Stimulated activated CD8-positive, alpha-beta memory T cell treated with anti-CD3 and anti-CD28 coated beads, Interleukin-4, amount 100 ng/mL, for 48 hours (primary cell): ENCODE measurements at regions not wholly inside any gene's neighbourhood (a gene's known extent, or its start where the extent isn't known, plus 50 kb on each side); places are given as distances from the start of the nearest gene placed in this dataset.
A peak's percentile ranks its signal among the peaks of the same experiment; 100 is the strongest.

Experiments
- DNase-seq: peaks from one replicate; pipeline ENCODE4 v3.0.0-alpha.2; 2020

DNA sequence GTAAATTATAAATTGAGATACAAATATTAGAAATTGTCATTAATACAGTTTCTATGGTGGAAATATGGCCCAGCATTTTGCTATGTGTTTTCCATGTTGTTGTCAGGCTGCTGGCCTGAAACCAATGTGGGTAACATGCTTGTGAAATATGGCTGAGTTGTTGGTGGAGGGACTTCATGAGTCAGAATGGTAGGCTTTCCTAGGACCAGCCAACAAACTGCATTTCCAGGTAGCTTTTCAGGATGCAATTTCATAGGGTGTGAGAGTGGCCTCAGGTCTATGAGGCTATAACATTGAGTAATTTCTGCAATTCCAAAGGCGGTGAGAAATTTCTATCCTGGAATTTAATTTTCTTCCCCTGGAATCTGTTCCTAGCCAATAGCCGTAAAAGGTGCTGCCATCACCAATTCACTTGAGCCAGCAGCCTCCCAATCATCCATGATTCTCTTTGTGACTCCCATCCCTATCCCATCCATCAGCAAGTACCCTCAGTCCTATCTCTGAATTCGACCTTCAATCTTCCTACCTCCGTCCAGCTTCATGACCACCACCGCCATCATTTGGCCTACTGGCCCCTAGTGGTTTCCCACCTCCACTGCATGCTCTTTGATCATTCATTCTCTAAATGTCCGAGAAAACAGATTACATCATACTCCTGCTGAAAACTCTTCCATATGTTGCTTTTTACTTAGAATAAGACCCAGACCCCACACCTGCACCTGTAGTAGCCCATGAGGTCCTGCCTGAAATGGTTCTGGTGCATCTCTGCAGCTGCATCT is 276.6 kb upstream of the CFAP20DC start:
- no peak for DNase-seq

DNA sequence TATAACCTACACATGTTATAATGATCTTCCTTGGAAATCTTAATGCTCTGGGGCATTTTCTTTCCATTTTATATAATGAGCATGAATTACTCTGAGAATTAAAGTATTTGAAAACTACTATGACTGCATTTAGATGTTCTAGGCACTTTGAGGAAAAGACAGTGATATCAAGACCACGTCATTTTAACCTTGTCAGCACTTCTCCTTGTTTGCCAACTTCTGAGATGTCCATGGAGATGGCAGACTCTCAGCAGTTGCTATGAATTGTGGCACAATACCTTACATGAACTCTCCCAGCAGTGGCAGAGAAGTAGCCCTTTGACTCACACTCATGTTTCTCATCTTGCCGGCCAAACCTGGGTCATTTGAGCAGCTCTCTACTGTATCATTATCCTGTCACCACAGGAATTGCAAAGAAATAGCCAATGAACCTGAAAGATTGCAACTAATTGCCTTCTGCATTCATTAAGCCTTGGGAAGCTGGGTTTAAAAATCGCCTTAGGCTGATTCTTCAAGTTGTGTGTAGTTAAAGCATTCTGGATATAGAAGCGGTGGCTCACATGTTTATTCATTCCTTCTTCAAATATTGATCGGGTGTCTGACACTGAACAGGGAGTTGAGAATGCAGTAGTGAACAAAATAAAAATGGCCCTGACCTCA is 272.2 kb upstream of the CFAP20DC start:
- no peak for DNase-seq

GRCh38 chr3:59320080-59320479 is 270.3 kb upstream of the CFAP20DC start:
- no peak for DNase-seq

DNA sequence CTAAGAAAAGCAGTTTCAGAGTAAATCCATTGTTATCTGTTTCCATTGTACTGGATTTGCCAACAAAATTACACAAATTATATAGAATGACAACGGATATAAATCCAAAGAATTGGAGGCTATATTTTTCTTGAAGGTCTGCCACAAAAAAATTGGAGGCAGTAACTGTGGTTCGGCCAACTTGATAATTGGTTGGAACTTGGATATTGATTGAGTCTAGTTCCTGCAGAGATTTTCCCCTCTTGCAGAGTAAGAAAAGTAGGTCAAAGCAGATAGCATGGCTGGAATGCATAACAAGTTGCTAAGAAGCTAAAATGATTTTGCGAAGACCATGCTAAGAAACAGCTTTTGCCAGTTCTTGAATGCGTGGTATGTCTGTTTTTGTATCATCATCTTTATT is 269.6 kb upstream of the CFAP20DC start:
- no peak for DNase-seq

- no peak for DNase-seq
Measured at GRCh38 chr3:59318881-59319280, 269.1 kb upstream of the CFAP20DC start.

DNA sequence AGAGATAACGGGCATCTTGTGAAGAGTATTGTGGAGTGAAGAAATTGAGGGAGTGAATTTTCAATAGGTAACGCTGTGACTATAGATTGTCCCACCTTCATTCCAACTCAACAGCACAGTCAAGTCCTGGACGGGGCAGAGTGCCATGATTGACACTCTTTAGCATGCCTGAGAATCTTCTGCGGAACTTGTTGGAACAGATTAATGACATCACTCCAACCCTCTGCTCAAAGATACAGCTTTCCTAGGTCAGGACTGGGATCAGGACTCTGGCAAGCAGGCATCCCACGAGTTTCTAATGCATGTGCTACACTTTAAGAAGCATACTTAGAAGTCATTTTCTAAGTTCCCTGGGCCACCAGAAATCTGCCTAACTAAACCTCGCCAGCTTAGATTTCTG is 267.6 kb upstream of the CFAP20DC start:
- no peak for DNase-seq

DNA sequence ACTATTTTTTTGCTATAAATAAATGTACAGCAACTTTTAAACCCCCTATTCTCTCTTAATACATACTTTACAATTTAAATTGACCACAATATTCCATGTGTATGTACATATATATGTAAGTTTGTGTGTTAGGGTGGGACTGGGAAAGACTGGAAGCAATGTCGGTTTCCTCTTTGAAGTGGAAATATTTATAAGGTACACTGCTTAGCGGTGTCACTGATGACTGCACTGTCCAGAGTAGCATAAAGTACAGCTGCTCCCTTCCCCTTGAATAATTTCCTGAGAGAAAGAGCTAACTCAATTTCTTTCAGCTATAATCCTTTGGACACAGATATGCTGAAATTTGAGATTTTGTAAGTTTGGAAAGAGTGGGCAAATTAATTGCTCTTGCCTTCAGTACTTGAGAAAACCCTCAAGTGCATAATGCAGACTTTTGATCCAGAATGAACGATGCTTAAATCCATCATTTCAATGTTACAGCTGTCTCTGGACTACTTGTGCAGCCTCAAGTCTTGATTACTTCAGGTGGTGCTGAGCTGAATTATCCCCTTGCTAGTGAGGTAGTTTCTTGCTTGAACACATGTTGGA is 267.0 kb upstream of the CFAP20DC start:
- DNase-seq, result no peak

DNA sequence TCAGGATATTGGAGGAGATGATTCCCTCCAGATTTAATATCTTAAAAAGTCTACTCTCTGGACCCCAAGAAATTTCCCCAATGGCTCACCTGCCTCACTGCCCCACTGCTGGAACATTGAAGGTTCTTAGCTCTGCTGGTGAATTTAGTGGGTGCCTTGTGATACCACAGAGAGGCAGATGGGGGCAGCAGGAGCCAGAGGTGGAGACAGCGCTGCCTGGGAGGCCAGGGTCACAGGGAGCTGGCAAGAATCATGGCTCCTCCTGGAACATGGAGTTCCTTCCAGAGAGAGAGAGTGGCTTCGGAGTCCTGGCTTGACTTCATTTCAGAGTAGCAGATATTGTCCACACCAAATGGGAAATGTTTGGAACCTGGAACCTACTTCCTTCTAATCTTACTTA is 263.5 kb upstream of the CFAP20DC start:
- peak; percentile 66 for DNase-seq

DNA sequence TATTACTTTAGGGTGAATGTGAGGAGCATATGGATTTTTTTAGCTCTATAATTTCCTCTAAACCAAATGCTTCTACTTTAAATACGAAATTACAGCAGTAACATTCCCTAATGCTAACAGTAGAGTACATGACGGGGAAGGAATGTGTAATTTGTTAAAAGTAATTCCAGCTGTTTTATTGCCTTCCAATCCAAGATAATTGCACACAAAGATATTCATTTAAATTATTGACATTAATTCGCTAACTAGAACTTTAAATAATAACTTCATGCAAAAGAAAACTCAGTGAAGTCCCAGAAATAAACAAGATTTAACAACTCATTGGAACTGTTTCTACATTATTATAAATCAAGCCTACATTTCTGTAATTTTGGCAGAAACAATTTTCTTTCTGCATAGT is 261.4 kb upstream of the CFAP20DC start:
- no peak for DNase-seq

- no peak for DNase-seq
Measured at GRCh38 chr3:59310736-59311135, 260.9 kb upstream of the CFAP20DC start.

GRCh38 chr3:59308684-59309083 is 258.9 kb upstream of the CFAP20DC start:
- DNase-seq, result no peak

DNA sequence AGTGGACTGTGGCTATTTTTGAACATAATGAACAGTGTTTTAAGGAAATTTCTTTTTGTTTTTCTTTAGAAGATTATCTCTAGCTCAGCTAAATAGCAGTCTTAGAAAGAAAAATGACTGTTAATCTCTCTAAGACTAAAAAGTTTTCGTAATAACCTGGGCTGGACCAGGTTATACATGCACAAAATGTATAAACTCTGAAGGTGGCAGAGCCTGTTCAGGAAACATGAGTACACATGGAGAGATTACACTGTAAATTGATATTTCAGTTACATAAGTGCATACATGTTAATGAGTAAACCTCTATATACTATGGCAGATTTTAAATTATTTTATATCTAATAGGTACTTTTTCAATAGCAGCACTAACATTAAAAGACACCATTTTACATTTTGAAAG is 258.2 kb upstream of the CFAP20DC start:
- DNase-seq, result no peak

GRCh38 chr3:59306436-59306835 is 256.6 kb upstream of the CFAP20DC start:
- no peak for DNase-seq

DNA sequence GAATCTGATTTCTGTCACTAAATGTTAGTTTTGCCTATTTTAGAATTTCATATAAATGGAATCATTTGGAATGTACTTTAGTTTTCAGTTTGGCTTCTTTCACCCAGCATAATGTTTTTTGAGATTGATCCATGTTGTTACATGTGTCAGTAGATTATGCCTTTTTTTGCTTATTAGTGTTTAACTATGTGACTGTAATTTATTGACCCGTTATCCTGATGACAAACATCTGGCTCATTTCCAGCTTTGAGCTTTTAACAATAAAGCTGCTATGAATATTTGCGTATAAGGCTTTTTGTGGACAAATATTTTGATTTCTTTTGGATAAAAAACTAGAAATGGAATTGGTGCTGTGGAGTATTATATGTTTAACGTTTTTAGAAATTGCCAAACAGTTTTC is 254.5 kb upstream of the CFAP20DC start:
- DNase-seq, result no peak

DNA sequence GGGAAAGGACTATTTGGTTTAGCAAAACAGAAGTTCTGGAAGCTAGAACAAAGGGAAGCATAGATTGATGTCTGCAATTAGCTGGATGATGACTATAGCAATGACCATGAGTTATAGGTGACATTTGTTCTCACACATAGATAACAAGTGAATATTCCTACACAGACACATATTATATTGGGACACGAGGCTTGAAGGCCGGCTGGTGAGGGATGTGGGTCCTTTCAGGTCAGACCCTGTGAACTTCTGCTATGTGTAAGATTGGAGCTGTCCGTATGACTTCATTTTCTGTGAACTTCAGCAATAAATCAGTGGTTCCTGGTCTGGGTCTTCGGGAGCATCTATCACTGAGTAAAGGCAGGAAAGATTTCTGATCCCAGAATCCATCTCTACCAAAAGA is 253.6 kb upstream of the CFAP20DC start:
- no peak for DNase-seq

GRCh38 chr3:59302442-59302841 is 252.6 kb upstream of the CFAP20DC start:
- no peak for DNase-seq

GRCh38 chr3:59300733-59301132 is 250.9 kb upstream of the CFAP20DC start:
- DNase-seq, result no peak

DNA sequence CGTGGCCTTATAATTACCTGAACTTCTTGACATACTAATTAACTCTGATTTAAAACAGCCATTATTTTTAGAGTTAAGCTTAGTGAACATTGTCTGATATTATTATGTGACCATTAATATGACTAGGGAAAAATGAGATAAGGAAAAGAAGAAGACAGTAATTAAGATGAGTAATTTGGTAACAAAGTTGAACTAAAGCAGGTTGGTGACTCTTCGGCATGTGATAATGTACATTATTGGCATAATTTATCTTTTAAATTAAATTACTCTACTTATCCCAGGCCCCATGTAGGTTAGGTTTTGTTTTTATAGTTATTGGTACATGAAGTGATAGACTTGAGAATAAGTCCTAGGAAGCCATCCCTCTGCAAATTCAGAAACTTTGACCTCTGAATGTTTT is 249.7 kb upstream of the CFAP20DC start:
- DNase-seq, result no peak

DNA sequence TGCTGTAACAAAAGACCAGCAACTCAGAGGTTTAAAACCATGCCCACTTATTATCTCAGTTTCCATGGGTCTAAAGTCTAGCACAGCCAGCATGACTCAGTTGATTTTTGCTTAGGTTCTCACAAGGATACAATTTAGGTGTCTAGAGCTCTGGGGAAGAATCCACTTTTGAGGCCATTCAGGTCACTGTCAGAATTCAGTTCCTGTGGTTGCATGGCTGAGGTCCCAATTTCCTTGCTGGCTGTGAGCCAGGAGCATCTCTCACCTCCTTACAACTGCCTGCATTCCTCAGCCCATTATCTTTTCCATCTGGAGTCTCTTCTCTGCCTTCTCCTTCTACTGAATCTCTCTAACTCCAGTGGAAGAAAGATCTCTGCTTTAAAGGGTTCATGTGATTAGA is 240.5 kb upstream of the CFAP20DC start:
- DNase-seq, result no peak

DNA sequence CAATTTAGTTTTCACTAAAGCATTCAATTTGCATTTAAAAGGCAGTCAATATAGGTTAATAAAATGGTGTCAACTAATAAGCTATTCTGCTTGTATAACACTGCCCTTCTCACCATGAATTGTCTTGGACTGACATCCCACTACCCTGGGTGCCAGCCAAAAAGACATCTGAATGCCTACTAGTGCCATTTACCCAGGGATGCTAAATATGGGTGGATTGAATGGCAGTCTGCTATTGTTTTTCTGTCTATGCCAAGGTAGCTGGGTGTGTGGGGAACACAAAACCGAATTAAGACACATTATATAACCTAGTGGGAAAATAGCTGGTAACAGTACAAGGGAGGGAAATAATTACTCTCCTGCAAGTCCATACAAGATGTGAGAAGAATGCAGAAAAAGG is 240.0 kb upstream of the CFAP20DC start:
- no peak for DNase-seq

GRCh38 chr3:59288951-59289350 is 239.1 kb upstream of the CFAP20DC start:
- DNase-seq, result no peak

DNA sequence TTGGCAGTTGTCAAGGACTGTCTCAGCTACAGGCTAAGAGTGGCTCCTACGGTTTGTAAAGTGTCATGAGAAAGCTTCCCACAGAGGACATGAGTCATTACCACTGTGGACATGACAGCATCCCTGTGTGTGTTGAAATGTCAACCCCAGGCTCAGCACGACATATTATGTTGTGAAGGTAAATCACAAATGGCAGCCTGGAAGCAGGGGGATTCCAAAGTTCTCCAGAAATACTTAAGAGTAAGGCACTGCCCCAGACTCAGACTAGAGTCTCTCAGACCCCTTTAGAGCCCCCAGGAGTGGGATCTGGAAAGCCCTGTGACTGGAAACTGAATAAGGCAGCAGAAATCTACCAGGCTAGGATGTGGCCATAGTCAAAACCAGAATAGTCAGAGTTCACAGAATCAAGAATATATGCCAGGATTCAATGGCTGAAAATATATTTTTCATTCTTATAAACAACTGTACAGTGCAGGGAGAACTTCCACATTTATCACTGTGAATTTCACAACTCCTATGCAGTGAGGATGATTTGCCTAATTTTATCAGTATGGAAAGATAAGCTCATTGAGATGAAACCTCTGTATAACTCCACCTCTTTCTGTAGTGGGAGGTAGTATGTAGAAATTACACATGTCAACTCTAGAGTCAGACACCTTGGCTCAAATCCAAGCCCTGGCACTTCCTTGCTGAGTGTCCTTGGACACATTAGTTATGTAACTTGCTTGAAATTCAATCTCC is 237.1 kb upstream of the CFAP20DC start:
- DNase-seq, result peak; percentile 49

DNA sequence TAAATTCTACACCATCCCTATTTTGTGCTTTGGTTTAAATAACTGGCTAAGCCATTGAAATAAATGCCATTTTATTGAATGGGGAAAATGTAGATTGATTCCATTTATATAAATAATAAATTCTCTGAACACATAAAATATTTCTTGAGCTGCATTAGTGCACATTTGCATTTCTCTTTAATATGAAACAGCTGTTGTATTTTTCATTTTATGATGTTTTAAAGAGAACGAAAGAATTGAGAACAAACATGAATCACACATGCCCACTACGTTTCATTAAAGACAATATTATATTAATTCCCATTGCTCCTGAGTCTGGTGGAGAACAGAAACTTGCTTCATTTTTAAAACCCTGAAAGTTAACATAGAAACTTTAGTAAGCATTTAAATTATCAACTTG is 235.7 kb upstream of the CFAP20DC start:
- DNase-seq, result no peak

DNA sequence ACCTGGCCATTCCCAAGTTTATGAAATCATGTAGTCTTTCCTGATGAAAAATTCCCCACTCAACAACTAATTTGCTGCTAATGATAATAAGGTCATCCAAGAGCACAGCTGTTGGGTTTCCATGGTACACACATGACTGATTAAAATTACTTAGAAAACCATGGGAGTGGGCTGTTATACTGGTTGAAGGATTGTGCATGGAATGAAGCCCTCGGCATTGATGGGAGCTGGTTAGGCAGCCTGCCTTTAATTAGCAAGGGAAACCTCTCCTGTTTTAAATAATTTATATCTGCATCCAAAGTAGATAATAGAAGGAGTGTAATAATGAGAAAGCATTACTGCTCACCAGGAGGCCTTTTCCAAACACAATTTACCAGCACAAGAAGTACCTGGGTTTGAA is 235.1 kb upstream of the CFAP20DC start:
- no peak for DNase-seq
